Stimulated activated CD8-positive, alpha-beta memory T cell treated with anti-CD3 and anti-CD28 coated beads, Interleukin-4, amount 100 ng/mL, for 48 hours (primary cell): ENCODE measurements at regions not wholly inside any gene's neighbourhood (a gene's known extent, or its start where the extent isn't known, plus 50 kb on each side); places are given as distances from the start of the nearest gene placed in this dataset.

ENCODE experiments used
- DNase-seq: peaks from one replicate; pipeline ENCODE4 v3.0.0-alpha.2; 2020

DNA sequence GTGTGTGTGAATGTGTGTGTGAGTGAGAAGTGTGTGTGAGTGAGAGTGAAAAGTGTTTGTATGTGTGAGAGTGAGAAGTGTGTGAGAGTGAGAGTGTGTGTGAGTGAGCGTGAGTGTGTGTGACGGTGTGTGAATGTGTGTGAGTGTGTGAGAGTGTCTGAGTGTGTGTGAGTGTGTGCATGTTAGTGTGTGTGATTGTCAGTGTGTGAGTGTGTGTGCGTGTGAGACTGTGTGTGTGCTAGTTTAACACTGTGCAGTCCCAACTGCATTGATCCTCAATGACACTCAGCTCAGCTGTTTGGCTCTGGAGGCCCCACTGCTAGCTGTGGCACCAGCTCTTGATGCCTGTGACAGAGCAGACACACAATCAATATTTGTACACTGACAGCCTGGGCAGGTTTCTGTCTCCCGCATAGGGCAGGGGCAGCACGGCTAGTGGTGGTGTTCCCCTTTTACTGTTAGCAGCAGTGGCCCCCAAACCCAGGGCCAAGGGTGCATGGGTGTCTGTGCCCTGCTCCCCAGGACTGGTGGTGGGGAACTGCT, 135.0 kb downstream of the INHBB start:
- DNase-seq, result no peak

DNA sequence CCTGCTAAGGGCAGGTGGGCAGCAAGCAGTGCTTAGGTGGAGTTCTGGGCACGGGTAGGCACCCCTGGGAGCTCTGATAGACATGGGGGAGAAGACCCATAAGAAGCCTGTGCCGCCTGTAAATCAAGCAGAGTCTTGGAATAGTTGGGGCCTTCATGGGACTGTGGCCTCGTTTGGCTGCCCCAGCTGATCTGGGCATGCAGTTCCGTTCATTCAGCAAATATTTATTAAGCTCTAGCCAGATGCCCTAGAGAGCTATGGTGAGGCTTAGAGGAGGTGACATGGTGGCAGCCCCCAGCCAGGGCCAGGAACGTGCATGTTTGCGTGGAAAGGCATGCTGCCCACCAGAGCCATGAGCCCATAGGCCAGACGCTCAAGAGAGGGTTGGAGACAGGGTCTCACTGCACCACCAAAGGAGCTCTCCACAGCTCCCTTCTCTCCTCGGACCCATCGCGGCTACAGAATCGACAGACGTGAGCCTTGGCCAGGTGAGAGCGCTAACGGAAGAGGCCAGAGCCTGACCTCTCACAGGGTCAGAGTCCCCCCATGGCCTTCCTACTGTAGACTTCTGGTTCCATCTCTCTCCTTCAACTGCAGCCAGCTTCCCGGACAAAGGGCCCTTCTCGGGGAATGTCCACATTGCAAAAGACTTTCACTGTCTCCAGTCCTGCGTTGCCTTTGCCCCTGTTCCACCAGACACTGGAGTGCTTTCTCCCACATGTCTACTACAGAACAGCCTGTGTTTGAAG, 135.7 kb downstream of the INHBB start:
- DNase-seq, result no peak

DNA sequence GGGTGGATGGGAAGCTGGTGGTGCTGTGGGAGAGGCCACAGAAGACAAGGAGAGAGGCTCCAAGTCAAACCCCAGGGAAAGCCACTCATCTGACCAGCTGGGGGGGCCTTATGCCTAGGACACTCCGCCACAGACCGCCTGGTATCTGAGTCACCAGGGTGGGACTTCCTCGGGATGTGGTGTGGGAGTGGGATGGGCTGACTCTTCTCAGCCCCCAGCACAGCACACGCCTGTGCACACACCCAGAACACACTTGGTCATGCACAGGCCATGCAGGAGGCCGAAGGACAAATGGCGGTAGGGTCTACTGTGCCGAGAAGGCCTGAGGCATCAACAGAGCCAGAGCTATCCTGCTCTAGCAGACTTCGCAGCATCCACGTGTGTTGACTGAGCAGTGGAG, 136.4 kb downstream of the INHBB start:
- DNase-seq, result no peak

DNA sequence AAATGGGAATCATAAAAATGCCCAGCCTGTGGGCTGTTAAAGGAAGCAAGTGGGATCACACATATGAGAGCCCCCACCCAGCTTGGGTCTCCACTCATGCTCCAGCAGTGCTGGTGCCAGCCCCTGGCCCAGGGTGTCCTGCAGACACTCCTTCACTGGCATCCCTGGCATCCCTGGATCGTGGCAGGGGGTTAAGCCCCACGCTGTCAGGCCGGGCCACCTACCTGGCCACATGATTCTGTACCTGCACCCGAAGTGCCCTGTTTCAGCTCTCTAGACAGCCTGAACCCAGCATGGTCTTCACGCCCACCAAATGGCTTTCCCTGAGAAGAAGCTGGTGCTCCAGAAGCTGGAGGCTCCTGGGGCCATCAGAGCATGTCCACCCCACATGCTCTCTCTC, 137.4 kb downstream of the INHBB start:
- DNase-seq, result no peak

DNA sequence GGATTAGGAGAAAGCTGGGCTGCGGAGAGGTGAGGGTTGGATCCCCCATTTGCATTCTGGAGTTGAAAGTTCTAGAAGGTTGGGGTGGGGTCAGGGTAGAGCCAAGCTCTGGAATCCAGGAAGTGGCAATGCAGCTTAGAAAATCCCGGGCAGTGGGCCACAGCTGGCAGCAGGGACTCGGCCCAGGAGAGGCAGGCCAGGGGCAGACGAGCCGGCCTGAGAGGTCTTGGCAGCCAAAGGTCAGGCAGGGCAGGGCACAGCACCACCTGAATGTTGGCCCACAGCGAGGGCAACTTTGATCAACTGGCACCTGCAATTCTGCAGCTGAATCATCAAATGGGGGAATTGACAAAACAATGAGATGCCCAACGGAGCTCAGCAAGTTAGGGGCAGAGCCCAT, 139.2 kb downstream of the INHBB start:
- no peak for DNase-seq

DNA sequence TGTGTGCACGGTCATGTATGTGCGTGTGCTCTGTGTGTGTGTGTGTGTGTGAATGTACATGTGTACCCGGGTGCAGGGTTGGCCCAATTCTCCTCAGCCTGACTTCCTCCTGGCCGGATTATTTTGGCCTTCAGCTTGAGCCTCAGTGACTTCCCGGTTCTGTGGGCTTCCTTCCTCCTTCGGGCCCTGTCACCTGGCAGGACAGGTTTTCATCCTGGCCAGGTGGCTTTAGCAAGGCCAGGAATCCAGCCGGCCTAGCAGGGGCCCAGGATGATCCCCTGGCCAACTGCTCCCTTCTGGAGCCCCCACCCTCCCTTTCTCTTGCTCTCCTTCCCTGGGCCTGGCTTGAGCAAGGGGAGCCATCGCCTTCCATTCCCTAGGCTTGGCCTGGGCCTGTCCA, 140.5 kb downstream of the INHBB start:
- no peak for DNase-seq

DNA sequence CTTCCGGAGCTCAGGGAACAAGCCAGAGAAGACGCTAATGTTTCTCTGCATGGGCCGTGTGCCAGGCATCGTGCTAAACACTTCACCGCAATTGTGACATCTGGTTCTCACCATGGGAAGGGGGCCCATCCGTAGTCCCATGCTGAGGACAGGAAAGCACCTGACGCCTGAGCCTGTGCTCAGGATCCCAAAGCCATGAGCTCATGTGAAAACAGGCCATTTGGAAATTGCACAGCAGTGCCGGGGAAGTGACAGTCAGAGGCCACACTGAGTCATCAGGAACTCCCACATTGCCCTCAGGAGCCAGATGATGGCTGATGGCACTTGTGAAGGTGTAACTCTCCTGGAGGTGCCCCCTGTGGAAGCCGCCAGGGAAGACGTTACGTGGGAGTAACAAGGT, 141.0 kb downstream of the INHBB start:
- DNase-seq, result no peak

DNA sequence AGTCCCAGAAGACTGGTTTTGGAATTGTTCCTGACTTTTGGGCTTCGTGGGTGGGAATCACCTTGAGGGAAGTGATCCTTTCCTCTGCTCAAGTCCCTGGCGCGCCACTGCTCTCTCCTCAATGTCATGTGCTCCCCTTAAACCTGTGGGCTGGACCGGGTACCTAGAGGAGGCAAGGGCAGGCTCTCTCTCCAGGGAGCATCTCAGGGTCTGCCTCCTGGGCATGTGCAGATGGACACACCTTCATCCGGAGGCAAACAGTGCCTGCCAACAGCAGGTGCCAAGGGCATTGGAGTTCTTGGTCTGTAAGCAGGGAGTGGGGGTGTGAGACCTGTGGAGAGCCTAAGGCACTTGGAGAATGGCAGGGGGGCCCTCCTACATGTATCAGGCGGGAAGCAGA, 142.6 kb downstream of the INHBB start:
- no peak for DNase-seq

DNA sequence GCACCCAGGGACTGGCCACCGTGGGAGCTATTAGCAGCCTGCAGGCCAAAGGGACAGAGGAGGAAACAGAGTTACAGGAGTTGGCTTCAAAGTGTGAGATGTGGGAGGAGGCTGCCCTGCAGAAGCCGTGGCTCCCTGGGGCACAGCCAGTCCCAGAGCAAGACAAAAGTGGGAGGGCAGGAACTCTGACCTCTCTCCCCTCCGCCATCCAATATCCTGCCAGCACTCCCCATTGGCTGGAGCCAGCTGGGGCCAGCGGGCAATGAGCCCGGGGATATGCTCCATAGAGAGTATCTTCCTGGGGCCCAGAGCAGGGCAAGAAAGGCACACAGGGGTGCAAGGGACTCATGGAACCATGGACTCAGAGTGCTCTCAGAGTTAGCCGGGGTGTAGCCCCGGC, 143.1 kb downstream of the INHBB start:
- no peak for DNase-seq

DNA sequence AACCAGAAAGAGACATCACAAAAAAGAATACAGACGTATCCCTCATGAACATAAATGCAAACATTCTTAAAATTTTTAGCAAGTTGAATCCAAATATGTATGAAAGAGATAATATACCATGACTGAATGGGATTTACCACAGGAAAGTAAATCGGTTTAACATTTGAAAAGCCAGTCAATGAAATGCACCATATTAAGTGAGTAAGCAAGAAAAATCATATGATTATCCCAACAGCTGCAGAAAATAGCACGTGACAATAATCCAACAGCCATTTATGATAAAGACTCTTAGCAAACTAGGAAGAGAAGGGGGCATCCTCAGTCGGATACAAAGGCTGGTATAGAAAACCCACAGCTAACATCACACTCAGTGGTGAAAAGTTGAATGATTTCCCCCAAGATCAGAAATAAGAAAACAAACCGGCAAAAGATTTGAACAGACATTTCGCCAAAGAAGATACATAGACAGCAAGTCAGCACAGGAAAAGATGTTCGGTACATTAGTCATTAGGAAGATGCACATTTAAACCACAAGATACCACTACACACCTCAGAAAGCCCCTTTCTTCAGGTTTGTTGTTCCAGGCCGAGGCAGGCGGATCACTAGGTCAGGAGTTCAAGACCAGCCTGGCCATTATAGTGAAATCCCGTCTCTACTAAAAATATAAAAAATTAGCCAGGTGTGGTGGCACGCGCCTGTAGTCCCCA, 144.3 kb downstream of the INHBB start:
- no peak for DNase-seq

DNA sequence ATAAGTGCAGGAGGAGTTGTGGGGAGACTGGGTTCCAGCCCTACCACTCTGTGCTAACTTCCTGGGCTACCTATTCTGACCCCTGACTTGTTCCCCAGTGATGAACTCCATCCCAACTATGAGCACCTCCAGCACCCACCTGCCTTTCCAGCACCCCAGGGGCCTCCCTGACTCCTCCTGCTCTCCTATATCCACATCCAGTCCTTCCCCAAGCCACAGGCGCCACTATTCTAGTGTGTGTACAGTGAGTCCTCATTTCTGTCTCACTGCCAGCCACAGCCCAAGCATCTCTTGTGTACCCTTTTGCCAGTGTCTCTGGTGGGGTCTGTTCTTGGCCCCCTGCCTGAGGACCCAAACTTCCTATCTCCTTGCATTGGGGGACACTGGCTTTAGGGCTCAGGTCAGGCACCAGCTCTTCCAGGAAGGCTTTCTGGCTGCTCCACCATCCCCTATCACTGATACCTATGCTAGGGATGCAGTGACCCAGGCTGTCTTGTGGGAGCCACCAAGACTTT, 145.2 kb downstream of the INHBB start:
- DNase-seq, result no peak

DNA sequence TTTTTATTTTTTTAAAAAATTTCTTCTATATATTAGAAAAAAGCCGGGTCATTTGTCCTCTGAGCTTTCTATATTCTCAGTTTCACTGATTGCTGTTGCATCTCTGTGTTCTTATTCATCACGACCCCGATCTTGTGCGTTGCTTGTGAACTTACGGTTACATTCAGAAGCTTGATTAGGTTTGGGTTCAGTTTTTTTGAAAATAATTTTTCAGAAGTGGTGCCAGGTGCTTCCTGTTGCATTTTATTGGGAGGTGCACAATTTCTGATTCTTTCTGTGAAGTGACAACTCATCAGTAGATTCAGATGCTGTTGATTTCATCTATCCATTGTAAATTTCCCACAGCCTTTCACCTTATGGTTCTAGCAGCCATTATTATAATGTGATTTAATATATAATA, 147.3 kb downstream of the INHBB start:
- no peak for DNase-seq

DNA sequence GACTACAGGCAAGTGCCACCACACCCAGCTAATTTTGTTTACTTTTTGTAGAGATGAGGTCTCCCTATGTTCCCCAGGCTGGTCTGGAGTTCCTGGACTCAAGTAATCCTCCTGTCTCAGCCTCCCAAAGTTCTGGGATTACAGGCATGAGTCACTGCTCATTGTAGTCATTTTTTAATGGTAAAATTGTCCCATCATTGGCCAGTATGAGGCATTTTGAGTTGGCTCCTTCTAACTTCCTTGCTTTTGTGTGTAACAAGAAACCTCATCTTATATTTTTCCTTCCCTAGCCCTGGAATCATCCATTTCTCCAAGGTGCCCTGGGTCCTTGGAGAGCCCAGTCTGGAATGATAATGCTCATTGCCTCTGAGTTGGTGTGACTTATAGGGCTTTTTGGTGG, 148.5 kb downstream of the INHBB start:
- DNase-seq, result no peak

DNA sequence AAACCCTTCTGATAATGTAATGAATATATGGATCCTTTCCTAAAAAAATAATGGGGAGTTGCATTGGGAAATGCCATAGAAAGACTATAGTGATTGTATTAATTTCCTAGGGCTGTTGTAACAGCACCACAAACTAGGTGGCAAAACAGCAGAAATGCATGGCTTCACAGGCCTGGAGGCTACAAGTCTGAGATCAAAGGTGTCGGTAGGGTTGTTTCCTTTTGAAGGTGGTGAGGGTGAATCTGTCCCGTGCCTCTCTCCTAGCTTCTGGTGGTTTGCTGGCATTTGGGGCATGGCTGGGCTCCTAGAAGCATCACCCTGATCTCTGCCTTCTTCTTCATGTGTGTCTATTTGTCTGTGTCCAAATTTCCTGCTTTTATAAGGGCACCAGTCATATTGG, 149.7 kb downstream of the INHBB start:
- DNase-seq, result no peak

DNA sequence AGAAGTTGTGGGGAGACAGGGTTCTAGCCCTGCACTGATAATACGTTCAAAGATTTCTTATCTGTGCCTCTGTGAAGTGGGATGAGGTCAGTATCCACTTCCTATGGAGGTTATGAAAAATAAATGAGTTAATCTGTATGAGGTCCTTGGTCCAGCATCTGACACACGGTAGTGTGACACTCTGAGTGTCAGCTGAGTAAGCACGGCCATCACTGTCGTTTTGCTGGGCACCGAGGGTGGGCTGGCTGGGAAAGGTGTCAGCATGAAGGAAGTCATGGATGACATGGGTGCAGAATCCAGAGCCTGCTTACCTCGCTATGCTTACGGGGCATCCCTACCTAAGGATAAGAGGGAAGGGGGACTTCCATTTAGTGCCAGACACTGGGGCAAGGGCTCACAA, 150.3 kb downstream of the INHBB start:
- no peak for DNase-seq

DNA sequence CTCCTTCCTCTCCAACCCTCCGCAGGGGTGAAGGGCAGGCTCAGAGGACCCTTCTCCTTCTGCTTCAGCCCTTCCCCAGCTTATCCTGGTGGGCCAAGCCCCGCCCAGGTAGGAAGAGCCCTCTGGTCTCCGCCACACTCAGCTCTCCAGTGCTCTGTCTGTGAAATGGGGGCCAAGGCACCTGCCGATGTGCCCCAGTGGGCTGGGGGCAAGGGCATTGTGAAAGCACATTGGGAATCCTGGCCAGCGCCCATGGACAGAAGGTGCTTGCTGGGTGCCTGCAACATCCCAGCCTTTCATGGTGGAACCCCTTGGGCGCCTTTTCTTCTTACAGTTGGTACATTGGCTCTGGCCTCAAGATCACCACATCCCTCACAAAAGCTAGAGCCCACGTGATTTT, 150.8 kb downstream of the INHBB start:
- DNase-seq, result no peak

DNA sequence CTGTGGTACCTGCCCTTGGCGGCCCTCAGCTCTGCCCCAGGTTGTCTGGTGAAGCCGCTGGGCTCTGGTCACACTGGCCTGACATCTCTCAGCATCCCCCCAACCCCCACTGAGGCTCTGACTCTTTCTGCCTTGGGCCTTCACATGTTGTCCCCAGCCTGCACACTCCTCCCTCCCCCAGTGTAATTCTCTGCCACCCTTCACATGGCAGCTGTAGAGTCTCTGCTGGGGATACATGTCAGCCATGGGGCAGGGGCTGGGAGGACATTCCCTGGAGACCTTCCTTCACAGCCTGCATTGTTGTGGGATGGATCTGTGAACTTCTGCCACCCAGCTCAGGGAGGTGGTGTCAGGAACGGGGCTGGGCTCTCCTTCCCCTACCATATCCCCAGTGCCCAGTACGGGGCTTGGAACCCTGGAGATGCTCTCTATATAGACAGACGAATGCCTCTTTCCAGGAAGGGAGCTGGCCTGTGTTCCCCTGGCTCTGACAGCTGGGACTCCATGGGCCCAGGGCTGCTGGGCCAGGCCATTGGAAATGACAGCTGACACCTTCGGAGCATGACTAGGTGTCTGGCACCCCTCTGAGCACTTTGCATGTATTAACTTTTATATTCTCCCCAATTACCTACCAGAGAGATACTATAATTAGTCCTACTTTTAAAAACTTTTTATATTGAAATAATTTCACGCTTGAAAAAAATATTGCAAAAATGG, 151.5 kb downstream of the INHBB start:
- DNase-seq, result no peak

DNA sequence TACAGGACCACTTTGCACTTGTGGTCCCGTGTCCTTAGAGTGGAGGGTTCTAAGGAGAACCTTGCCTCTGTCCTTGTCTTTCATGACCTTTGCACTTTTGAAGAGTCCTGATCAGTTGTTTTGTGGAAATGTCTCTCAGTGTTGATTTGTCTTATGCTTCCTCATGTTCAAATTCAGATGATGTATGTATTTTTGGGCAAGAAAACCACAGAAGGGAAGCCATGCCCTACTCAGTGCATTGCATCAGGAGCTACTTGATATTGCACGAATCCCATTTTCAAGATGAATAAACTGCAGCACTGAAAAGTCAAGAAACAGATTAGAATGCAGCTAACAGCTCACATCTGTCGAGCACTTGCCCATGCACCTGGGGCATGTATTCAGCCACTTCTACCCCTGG, 152.2 kb downstream of the INHBB start:
- DNase-seq, result no peak

DNA sequence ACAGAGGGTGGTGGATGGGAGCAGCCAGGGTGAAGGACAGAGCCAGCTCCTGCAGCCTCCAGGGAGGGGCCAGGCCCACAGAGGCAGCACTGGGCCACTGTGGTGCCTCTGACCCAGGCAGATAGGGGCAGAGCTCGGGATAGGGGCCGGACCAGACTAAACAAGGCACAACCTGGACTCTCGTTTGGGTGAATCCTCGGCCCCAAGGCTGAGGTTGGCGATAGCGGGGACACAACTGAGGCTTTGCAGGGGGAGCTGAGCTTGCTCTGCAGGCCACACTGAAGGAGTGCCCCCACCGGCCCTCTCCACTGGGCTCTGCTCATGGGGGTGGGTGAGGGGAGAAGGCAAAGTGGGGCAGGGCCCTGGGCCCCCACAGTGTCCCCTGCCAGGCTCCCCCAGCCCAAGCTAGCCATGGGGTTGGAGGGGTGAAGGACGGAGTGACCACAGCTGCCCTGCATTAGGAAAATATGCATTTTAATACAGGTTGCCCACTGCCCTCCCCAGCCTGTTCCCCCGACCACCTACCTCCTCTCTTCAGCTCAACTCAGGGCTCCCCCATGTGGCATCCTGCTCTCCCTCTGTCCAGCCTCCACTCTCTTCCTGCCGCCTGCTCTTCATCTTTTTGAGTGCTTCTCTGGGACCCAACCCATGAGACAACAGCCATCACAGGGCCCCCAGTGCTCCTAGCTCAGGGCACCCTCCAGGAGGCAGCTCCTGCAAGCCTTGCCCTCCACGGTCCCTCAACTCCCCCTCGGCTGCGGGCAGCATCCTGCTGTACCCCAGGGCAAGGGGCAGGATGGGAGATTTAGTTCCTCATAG, 152.8 kb downstream of the INHBB start:
- DNase-seq, result no peak

DNA sequence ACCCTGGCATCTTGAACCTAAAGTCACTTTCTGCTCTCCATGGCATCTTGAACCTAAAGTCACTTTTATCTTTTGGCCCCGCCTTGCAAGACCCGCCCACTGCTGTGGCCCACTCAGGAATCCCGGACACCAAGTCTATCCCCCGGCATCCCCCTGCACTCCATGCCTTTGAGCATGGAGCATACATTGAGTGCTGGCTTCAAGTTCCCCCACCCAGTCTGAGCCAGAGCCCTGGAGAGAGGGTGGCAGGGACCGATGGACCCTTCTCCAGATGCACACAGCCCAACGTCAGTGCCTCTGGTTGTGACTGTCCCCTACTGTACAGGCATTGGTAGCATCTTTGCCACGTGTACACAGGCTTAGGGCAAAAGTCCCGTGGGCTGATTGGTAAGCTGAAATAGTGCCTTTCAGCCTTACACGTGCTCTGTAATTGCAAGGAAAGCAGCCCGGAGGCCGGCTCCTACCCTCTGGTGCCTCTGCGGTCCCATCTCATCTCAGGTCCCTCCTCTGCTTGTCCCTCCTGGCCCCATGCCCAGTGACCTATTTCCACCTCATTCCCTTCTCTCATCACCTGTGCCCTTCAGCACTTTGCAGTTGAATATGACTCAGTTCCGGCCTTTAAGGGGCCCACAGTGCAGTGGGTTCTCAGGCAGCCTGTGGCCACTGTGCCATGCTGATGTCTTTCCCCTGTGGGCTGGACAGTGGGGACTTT, 154.0 kb downstream of the INHBB start:
- no peak for DNase-seq

DNA sequence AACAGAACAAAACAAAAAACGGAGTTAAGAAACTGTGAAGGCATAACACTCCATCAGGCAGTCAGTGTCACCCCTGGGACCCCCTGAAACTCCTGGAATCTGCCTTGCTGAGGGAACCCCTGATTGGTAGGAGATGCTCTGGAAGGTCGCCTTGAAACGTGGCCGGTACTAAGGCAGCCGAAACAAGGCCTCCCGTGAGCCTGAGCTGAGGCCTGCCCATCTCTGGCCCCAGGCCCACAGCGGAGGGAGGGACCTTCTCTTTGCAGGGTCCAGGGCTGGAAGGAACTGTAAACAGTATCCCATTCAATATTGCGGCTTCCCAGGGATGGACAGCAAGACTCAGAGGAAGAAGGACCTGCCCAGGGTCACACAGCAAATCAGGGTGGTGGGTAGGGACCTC, 155.7 kb downstream of the INHBB start:
- no peak for DNase-seq

DNA sequence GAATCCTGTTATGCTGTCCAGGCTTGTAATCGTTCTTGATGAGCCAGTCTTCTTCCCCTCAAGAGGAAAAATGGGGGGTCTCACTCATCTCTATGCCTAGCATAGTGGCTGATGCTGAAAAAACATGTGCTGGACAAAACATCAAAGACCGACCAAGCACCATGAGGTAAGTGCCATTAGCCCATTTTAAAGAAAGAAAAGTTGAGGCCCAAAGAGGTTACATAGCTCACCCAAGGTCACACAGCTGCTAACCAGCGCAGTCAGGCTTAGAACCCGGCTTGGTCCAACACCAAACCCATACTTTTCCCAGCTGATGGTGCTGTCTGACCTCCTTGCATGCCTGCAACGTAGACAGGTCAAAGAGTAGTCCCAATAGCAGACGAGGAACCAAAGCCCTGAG, 156.4 kb downstream of the INHBB start:
- DNase-seq, result no peak
